Adrenal gland (tissue), 5 donors: ENCODE measurements at regions not wholly inside any gene's neighbourhood (a gene's known extent, or its start where the extent isn't known, plus 50 kb on each side); places are given as distances from the start of the nearest gene placed in this dataset.

Experiments used
- CTCF ChIP-seq, 6 experiments: fragments of 450-650 bp in 4 of 6; fragments of 200-600 bp in 2 of 6; sonication (generic) in 1 of 6; IDR thresholded peaks; 1 replicate in 5 of 6; 2 replicates in 1 of 6; pipeline versions ENCODE4 v1.5.1 to v1.8.0; 2016 to 2021; ENCODE audit warnings: antibody characterized with exemption in 6 of 6, mild to moderate bottlenecking in 2 of 6, moderate library complexity in 1 of 6
- POLR2A ChIP-seq, 2 donors: fragments of 450-650 bp; IDR thresholded peaks; one replicate each; pipeline ENCODE4 v1.6.1; 2017; ENCODE audit warnings: antibody characterized with exemption in 2 of 2, mild to moderate bottlenecking in 2 of 2, moderate library complexity in 1 of 2
- donor health status: DM: no; HTN: no; CAD: no.

- TF ChIP-seq POLR2A (IDR thresholded peaks at IDR 0.05) (no peak), CTCF (IDR thresholded peaks at IDR 0.05) (no peak)
Observed at GRCh38 chr6:51214442-51214841, 395.8 kb downstream of the TFAP2B start.
